ENCODE measurements at regions not wholly inside any gene's neighbourhood (a gene's known extent, or its start where the extent isn't known, plus 50 kb on each side); places are given as distances from the start of the nearest gene placed in this dataset.

GRCh38 chr19:13600802-13601201, 94.5 kb upstream of the CACNA1A start:
- no peak for DNase-seq

GRCh38 chr19:13600091-13600490, 93.8 kb upstream of the CACNA1A start:
- DNase-seq: no peak

- no peak for DNase-seq
Observed at GRCh38 chr19:13599681-13600080, 93.4 kb upstream of the CACNA1A start.

GRCh38 chr19:13598098-13598497, 91.8 kb upstream of the CACNA1A start:
- DNase-seq: no peak

- peak; percentile 59 to 79 for DNase-seq
Observed at GRCh38 chr19:13597640-13598039, 91.4 kb upstream of the CACNA1A start.

GRCh38 chr19:13588957-13589833, 82.9 kb upstream of the CACNA1A start:
- DNase-seq: peak; percentile 7 to 52

GRCh38 chr19:13585512-13585911, 79.2 kb upstream of the CACNA1A start:
- no peak for DNase-seq

GRCh38 chr19:13583753-13584152, 77.5 kb upstream of the CACNA1A start:
- no peak for DNase-seq

- DNase-seq: no peak
Observed at GRCh38 chr19:13583114-13583513, 76.8 kb upstream of the CACNA1A start.

- DNase-seq: no peak
Observed at GRCh38 chr19:13581576-13581975, 75.3 kb upstream of the CACNA1A start.

- no peak for DNase-seq
Observed at GRCh38 chr19:13579388-13580060, 73.2 kb upstream of the CACNA1A start.

- DNase-seq: no peak
Observed at GRCh38 chr19:13576726-13577125, 70.4 kb upstream of the CACNA1A start.

GRCh38 chr19:13574933-13575332, 68.7 kb upstream of the CACNA1A start:
- DNase-seq: no peak

GRCh38 chr19:13573056-13573667, 66.9 kb upstream of the CACNA1A start:
- DNase-seq: no peak

- no peak for DNase-seq
Observed at GRCh38 chr19:13561461-13561860, 55.2 kb upstream of the CACNA1A start.

- DNase-seq: no peak
Observed at GRCh38 chr19:13557756-13558398, 51.6 kb upstream of the CACNA1A start.

- no peak for DNase-seq
Observed at GRCh38 chr19:13556552-13556951, 50.3 kb upstream of the CACNA1A start.
